ENCODE measurements at regions not wholly inside any gene's neighbourhood (a gene's known extent, or its start where the extent isn't known, plus 50 kb on each side); places are given as distances from the start of the nearest gene placed in this dataset.

DNA sequence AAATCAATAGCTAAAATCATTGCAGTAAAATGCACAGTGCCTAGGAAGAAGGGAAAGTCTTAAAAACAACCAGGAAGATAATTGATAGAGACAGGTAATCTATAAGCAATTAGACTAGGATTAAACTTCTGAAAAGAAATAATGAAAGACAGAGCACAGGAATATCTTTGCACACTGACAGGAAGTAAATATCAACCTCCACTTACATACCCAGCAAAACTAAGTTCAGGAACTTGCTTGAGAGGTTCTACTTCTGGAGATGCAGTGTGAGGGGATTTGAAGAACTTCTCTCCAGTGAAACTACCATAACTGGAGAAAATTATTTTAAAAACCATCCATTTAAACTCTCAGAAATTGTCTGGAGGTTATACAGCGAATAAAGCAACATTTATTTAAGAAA lies 104.1 kb downstream of the EHF start:
- TF ChIP-seq TAF1 (IDR thresholded peaks at IDR 0.05; ENCODE audit: borderline replicate concordance, insufficient read depth, low read length) (no peak), POLR2AphosphoS5 (IDR thresholded peaks at IDR 0.05; ENCODE audit: low read depth, low read length) (no peak), SIN3A (IDR thresholded peaks at IDR 0.05; ENCODE audit: borderline replicate concordance, insufficient read depth, low read length) (no peak)
